Hepatic stellate cell (primary cell): ENCODE measurements at regions not wholly inside any gene's neighbourhood (a gene's known extent, or its start where the extent isn't known, plus 50 kb on each side); places are given as distances from the start of the nearest gene placed in this dataset.

ENCODE experiments used
- DNase-seq: peaks from one replicate; pipeline ENCODE4 v3.0.0; 2011; ENCODE audit warnings: low spot score

DNA sequence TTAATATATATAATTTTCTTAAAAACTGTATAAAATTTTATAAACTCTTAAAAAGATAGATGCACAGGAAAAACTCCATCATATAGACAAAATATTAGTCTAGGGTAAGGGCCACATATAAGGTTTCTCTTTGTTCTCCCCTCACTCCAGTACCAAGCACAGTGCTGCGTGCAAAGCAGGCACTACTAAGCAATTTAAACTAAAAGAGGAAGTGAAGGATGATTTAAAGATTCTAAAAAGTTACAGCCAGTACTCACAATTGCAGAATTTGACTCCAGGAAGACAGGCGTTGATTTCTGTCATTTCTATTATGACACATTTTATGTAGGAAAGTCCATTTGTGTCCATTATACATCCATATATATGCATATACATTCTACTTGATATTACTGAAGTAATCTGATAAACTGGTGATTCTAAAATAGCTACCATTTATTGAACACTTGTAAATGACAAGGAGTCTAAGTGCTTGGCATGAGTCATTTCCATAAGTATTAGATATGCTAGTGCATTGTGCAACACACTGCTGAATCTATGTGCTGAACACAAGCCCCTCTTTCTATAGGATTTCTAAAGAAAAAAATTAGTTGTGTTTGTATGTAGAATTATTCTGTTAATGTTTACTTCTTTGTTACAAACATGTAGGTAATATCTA is 785.5 kb upstream of the ARRDC4 start:
- DNase-seq: no peak

DNA sequence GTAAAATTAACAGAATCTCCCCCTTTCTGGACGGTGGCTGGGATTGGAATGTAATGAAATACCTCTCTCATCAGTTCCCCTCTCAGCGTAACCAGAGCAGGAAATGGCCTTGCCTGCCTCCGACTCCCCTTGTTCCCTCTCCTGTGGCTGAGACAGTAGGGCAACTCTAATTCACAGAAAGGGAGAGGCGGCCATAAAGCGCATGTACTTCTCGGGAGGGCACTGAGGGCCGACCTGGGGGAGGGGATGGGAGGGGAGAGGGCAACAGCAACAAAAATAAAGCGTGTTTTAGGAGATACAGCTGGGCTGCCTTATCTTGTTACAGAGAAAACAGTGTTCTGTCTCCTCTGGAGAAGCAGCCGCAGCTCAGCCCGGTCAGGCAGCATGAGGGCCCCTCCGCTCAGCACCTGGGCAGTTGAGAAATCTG is 783.3 kb upstream of the ARRDC4 start:
- DNase-seq: no peak

DNA sequence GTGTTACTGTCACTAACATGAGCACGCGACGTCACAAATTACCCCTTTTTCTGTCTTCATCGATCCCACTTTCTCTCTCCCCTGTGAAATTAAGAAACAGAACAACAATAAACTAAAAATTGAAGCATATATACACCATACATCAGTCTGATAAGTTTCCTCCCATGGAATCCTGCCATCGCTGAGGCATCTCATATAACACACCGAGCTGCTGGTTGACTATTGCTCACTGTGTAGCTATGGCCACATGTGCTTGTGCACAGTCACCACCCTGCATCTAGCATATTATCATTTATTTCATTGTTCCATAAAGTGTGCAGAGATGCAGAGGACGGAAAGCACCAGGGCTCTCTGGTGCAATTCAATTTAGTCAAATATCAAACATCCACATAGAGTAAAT is 777.9 kb upstream of the ARRDC4 start:
- no peak for DNase-seq

DNA sequence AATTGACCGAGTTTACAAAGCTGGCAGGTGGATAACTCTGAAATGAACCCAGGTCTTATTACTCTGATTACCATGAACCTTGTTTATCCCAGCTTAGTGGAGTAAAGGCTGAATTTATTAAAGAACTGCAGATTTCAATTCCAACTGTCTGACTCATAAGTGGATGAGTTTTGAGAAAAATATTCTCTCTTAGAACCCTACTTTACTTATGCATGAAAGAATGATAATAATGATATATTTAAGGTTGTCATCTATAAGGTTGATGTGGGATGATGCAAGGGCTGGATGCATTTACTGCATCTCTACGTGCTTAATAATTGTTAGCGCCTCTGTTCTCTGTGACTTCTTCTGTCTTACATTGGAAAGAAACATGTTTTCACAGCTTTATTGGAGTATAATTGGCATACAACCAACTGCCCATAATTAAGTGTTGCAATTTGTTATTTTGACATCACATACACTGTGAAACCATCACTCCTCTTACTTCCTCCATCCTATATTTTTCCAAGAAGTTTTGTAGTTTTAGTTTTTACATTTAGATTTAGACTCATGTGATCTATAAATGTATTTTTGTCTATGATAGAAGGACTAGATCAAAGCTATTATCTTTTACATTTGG is 771.2 kb upstream of the ARRDC4 start:
- no peak for DNase-seq

DNA sequence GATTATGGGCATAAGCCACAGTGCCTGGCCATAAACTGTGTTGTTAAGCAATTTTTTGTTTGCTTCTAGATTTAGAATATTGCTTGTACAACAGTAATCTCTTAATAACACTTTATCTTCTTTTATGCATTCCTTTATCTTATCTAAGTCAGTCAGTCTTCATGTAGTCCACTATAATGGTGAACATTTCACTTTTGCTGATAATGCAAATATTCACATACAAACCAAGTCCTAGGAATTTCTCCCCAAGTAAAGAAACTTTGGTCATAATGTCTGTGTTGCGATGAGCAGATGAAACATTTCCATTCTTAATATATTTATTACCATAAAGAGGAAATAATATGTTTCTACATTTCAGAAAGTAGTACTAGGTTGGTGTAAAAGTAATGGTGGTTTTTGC is 765.8 kb upstream of the ARRDC4 start:
- DNase-seq: no peak

DNA sequence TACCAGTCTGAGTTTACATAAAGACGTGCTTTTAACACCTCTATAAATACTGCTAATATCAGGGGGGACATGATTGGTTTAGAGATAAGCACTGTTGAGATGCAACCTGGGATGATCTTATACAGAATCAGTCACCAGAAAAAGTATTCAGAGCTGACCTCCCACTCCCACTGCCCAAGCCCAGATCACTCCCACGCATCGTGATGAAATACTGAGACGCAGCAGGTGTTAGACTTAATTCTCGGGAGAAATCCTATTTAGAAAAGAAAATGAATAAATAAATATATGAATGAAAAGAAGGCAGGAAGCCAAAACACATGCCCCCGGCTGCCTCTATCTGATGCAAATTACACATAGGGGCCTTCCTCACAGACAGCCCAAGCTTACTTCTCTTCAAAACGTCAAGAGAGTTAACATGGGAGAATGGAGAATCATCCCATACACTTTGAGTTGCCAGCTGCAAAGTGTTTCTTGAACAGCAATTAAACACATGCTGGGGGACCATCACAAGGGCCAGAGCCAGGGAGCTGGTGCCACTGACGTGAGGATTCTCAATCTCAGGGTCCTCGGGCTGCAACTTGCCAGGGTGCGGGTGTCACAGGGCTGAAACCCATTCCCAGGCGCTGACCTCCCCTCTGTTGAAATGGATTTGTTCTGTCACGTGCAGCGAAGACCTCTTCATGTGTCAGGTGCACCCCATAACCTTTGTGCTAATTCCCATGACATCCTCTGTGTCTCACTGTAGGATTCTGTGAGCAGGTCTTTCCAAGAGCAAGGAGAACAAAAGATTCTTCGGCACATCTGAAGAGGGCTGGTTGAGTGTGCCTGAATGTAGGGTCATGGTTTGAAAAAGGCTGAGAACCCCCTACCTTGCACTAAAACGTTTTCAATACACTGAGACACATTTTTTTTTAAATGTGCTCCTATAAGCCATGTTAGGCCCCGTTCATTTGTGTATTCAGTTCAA is 764.2 kb upstream of the ARRDC4 start:
- DNase-seq: no peak

DNA sequence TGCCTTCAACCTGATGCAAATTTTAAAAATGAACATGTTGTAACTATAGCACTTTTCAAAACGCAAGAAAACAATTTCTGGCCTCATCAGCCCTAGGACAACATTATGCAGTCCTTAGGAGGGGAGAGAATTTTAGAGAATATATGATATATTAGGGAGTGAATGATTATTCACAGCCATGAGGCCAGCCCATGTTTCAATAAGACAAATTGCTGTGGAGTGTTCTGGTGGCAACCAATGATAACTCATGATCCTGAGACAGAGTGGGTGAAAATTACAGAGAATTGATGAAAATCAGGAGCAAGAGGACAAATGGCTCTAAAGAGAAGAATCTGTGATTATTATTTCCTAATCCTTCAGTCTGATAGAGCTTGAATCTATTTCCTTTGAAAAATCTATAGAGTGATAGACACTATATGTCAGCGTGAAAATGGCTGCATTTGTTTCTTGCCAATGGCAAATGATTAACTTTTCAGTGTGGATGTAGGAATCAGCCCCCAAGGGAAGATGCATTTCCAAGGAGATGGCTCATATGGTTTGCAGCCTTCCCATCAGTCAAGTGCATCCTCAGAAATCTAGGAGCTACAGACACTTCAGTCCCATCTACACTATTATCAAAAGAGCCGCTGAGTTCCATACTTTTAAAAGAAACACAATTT is 761.0 kb upstream of the ARRDC4 start:
- DNase-seq: no peak

DNA sequence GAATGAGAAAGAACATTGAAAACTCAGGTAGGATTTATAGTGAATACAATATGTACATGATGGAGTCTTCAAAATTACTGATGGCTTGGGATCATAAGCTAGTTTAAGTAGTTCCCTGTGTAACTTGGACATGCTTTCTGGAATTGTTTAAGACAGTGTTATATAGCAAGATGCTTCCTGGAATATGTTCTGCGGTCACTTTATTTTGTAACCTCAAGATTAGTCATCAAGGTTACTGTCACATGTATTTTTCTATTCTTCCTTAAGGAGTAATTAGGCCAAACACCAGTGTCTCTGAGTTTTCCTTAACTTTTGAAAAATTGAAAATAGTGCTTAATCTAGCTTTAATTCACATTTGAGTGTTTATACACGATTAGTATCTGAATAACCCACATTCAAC is 760.3 kb upstream of the ARRDC4 start:
- DNase-seq: no peak

DNA sequence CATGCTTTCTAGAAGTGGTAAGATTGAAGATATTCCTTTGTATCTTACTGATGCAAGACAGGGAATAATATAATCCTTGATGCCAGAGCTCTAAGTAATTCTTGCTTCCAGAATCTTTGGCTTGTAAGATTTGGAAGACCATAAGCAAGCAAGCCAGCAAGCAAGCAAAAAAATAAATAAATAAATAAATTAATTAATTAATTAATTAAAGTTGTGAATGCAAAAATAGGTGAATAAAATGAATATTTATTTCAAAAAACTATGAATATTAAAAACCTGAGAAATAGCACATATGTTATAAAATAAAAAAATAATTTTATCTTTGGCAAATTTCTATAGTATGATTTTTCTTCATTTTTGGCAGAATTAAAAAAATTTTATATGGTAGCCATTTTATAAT is 750.2 kb upstream of the ARRDC4 start:
- no peak for DNase-seq

DNA sequence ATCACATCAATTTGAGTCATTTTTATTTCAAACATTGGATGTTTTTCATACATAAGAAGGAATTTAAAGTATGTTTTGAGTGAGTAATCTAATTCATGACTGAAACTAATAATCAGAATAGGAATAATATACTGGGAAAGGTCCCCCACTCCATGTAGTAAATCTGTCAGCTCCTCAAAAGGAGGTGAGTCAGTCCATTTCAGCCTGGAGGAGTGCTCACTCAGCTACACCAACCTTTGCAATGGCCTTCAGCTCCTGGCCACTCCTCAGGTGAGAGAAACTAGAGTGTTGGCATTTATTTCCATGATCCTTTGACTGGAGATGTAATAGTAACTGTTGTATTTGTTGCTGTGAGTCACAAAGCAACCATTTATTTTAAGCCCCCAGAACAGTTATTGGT is 744.9 kb upstream of the ARRDC4 start:
- DNase-seq: no peak

DNA sequence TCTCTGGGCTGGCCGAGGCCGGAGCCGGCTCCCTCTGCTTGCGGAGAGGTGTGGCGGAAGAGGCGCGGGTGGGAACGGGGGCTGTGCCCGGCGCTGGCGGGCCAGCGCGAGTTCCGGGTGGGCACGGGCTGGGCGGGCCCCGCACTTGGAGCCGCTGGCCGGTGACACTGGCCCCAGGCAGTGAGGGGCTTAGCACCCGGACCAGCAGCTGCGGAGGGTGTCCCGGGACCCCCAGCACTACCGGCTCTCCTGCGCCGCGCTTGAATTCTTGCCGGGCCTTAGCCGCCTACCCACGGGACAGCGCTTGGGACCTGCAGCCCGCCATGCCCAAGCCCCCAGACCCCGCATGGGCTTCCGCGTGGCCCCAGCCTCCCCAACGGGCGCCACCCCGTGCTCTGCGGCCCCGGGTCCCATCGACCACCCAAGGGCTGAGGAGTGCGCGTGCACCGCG is 736.3 kb upstream of the ARRDC4 start:
- no peak for DNase-seq

DNA sequence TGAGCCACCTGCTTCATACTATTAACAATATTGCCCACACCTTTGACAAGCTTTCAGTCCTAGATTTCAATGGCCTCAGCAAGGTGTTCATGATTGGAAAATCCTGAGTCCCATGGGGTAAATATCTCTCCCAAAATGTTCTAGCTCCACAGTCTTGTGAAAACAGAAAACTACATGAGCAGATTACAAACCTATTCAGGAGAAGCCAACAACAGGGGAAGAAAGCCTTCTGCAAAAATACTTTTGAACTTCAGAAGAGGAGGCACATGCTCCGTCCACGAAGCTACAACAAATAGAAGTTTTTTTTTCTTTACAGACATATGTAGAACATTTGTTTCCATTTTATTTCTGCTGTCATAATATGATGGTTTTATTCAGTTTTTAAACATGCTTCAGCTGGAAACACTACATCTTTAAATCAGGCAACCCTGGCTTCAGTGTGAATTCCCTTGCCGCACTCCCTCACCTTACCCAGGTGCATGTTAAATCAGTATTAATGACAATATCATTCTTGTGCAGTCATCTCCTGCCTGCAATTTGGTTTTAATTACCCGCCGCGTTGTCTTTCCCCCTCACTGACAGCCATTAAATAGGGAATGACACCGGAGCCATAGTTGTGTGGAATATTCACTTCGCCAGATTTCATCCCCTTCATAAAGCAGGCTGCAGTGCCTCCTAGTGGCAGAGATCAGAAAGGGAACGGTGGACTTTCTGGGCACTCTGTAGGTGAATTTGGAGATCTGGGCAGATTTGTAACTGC is 725.5 kb upstream of the ARRDC4 start:
- peak; percentile 52 for DNase-seq

DNA sequence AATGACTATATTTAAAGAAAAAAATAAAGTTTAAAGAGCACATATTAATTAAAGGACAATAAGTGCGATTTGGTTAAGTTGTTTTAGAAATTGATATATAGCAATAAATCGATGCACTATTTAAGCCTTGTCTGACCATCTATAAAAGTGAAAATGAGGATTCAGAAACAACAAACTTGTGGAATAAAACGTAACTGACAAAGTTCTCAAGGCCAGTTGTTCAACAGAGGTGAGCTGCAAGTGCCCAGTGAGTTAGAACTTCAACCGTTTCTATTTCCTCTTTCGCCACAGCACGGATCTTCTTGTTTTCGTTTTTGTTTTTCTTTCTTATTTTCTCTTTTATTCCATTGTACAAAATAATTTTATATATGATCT is 724.9 kb upstream of the ARRDC4 start:
- DNase-seq: no peak

DNA sequence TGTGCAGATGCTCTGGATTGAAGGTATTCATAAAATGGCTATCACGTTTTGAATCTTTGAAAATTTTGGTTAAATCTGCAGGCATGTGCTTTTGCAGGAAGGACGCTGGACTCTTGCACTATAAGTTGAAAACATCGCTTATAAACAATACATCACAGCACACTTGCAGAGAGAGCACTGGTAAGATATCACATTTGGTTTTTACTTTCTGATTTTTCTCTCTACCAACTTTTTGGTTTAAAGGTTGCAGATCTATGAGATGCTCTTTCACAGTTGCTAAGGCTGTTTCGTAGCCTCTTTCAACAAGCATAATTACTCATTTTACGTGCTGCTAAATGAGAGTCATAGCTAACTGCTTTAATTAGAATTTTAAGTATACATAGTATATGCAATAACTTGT is 724.4 kb upstream of the ARRDC4 start:
- no peak for DNase-seq

DNA sequence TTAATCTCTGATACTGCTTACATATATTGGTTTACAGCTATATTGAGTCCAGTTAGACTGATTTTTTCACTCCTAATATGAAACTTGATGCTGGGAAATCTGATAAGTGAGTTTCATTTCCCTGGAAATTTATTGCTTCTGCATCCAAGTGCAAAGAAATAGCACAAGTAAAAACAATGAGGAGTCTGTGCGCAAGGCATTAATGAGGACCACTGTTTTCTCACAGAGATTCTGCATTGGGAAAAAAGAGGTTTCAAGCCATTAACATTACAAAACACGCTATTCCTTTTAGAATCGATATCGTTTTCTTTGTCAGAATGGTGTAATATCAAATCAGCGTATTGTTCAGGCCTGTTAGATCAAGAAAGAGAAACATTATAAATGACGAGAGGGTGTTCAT is 723.3 kb upstream of the ARRDC4 start:
- no peak for DNase-seq

DNA sequence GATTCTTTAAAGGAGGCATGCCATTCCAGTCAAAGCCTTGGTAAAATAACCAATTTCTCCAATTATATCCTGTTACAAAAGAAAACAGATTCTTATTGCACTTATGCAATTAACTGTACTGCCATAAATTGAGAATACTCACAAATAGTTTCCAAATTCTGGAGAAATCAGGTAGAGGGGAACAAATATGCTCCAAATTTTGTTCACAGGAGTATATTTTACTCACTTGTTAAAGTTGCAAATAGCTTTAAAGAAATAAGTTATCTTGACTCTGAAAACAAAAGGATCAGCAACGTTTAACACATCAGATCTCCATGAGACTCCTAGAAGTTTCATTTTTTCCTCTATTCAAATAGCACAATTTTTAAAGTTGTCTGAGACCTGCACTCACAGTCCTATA is 712.1 kb upstream of the ARRDC4 start:
- DNase-seq: no peak

DNA sequence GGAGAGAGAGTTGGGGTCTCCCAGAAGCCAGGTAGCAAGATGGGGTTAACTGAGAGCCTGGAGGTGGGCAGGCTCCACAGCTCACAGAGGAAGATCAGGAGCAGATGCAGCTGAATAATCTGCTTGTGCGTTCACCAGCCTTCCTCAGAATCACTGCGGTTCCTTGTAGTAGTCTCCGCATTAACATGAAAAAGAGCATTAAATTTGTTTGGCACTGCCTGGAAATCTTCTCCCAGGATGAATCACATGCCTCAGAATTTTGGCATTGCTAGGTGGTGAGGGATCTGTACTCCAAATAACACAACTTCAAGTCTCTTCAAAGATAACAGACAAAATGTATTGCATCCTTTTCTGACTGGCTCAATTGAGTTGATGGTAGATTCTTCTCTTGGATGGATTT is 700.6 kb upstream of the ARRDC4 start:
- no peak for DNase-seq

DNA sequence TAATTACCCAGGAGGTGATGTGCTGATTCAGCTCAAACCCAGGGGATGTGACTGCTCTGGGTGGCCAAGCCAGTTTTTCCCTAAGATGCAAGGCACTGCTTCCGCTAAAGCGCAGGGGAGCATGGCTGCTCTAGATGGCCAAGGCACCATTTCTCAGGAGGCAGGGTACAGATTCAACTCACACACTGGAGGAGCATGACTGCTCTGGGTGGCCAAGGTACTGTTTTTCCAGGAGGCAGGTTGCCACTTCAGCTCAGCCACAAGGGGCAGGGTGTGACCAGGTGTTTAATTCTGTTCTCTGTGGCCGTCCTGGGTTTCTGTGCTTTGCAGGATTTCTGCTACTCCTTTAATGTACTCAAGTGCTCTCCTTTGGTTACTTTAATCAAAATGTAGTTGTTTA is 659.3 kb upstream of the ARRDC4 start:
- DNase-seq: no peak

DNA sequence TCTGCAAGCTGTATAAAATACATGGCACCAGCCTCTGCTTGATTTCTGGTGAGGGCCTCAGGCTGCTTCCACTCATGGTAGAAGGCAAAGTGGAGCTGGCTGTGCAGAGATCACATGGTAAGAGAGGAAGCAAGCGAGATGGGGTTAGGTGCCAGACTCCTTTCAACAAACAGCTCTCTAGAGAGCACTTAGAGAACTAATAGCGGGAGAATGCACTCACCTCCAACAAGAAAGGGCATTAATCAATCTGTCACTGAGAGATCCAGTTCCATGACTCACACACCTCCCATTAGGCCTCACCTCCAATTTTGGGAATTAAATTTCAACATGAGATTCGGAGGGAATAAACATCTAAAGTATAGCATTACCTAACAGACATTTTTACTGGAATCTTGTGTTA is 644.1 kb upstream of the ARRDC4 start:
- no peak for DNase-seq

DNA sequence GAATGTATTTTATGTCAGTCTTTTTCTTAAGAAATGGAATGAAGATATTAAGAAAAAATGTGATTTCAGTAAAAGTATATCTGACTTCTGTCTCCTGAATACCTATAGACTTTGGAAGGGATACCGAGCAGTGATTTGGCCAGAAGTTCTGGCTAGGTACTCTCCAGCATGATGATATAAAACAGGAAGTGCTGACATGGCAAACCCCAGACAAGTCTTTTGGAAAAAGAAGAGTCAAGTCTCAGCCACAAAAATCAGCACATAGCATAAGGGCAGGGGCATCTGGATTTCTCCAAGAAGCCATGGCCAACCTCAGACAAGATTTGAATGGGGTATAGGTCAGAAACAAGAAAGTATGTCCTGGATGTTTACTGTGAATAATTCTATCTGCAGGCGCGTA is 643.3 kb upstream of the ARRDC4 start:
- DNase-seq: no peak

DNA sequence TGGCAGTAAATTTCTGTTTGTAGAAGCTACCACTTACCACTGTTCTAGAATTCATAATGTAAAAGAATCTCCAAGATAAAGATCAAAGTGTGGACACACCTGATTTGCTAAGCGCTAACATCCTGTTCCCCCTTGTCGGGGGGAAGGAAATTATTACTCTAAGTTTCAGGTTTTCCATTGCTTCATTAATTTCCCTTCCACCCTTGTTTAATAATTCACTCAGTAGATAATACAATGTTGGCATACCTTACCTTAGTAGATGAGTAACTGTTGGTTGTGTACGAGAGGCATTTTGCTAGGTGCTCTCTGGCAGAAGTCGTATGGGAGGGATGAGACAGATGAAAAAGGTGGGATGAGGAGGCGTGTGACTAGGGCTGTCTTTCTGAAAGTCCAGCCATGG is 641.2 kb upstream of the ARRDC4 start:
- no peak for DNase-seq

DNA sequence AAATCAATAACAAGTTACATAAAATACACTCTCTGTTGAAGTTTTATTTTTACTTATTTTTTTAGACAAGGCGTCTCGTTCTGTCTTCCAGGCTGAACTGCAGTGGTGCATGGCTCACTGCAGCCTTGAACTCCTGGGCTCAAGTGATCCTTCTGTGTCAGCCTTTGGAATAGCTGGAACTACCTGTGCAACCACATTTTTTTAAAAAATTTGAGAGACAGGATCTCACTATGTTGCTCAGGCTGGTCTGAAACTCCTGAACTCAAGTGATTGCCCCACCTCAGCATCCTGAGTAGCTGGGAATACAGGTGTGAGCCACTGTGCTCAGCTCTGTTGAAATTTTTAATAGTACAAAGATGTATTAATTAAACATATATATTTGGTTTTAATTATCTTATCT is 614.3 kb upstream of the ARRDC4 start:
- DNase-seq: no peak
